MM.1S (cell line): ENCODE measurements at regions not wholly inside any gene's neighbourhood (a gene's known extent, or its start where the extent isn't known, plus 50 kb on each side); places are given as distances from the start of the nearest gene placed in this dataset.

Experiments
- EZH2phosphoT487 ChIP-seq: fragments of 300-600 bp; sonication (generic); IDR thresholded peaks from 2 replicates; pipeline ENCODE4 v1.6.1; 2018; ENCODE audit warnings: antibody characterized with exemption, low read length
- TF ChIP-seq, protein P1 (sequence below): fragments of 300-600 bp; sonication (generic); IDR thresholded peaks from 2 replicates; pipeline ENCODE4 v1.5.1; 2016; ENCODE audit warnings: antibody characterized with exemption, low read length, mixed read lengths

DNA sequence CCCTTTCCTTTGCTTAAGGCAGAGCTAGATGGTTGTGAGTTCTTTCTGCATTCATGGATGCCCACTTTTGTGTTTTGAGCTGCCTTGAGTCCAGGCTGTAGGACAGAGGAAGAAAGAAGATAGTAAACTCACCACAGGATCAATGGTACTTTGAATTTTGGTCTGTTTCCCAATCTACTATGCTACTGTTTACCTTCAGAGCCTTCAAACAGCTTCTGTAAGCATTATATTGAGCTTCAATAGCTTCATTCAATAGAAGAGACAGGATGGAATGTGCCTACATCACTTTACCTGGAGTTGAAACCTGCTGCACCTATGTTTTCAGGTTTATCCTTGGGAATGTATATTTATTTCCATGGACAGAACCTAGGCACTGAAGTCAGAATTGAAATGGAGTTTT is 397.9 kb upstream of the DYNLRB2 start:
- TF ChIP-seq, protein P1, sequence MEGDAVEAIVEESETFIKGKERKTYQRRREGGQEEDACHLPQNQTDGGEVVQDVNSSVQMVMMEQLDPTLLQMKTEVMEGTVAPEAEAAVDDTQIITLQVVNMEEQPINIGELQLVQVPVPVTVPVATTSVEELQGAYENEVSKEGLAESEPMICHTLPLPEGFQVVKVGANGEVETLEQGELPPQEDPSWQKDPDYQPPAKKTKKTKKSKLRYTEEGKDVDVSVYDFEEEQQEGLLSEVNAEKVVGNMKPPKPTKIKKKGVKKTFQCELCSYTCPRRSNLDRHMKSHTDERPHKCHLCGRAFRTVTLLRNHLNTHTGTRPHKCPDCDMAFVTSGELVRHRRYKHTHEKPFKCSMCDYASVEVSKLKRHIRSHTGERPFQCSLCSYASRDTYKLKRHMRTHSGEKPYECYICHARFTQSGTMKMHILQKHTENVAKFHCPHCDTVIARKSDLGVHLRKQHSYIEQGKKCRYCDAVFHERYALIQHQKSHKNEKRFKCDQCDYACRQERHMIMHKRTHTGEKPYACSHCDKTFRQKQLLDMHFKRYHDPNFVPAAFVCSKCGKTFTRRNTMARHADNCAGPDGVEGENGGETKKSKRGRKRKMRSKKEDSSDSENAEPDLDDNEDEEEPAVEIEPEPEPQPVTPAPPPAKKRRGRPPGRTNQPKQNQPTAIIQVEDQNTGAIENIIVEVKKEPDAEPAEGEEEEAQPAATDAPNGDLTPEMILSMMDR: no peak
- TF ChIP-seq EZH2phosphoT487: no peak
